GM12878 (cell line): ENCODE measurements at regions not wholly inside any gene's neighbourhood (a gene's known extent, or its start where the extent isn't known, plus 50 kb on each side); places are given as distances from the start of the nearest gene placed in this dataset.

Experiments
- CBFB ChIP-seq: IDR thresholded peaks from 2 replicates; pipeline ENCODE4 v1.6.1; 2016; ENCODE audit warnings: antibody characterized with exemption, low read depth
- DPF2 ChIP-seq: fragments of 450-650 bp; IDR thresholded peaks from 2 replicates; pipeline ENCODE4 v1.6.1; 2017; ENCODE audit warnings: mild to moderate bottlenecking
- ESRRA ChIP-seq: IDR thresholded peaks from 2 replicates; pipeline ENCODE4 v1.6.1; 2012; ENCODE audit warnings: mild to moderate bottlenecking, low read length, improper control_type of control experiment
- TF ChIP-seq, protein P1 (sequence below): IDR thresholded peaks from 2 replicates; pipeline ENCODE4 v1.6.1; 2012; ENCODE audit warnings: low read depth, low read length, improper control_type of control experiment

DNA sequence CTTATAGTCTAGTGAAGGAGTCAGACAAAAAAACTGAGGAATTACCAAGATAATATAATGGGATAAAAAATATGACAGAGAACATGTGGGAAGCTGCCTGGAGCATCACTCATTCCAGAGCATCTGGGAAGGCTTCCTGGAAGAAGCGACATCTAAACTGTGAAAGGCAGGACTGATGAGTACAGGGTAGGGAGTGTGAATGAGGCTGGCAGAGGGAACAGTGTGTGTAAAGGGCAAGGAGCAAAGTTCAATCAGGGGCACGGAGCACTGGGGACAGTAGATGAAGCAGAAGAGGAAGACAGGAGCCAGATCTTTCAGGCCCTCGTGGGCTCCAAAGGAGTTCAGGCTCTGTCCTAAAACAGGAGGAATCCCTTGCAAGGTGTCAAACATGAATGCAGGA lies 55.8 kb upstream of the PRDM11 start:
- TF ChIP-seq DPF2 = no peak
- TF ChIP-seq ESRRA = no peak
- no peak for TF ChIP-seq CBFB
- TF ChIP-seq, protein P1, sequence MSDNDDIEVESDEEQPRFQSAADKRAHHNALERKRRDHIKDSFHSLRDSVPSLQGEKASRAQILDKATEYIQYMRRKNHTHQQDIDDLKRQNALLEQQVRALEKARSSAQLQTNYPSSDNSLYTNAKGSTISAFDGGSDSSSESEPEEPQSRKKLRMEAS = no peak
